PC-3 (cell line): ENCODE measurements at regions not wholly inside any gene's neighbourhood (a gene's known extent, or its start where the extent isn't known, plus 50 kb on each side); places are given as distances from the start of the nearest gene placed in this dataset.

Source experiments
- ATAC-seq: fragments of 200-7000 bp; cut with Tn5 transposase; 2 replicates; pipeline ENCODE4 v1.9.1; 2020; ENCODE audit warnings: mild to moderate bottlenecking, moderate library complexity
- BruUV-seq: library from RNA; stranded (reverse); fragments of 400-500 nt; replicated peaks from 2 replicates; lab custom pipeline; 2021; lab: Mats Ljungman, UMichigan
- CTCF ChIA-PET: fragments of 300-600 bp; sonication (Branson Sonifier 250); formaldehyde crosslinking; loops from one replicate; lab custom pipeline; 2022; ENCODE audit warnings: antibody characterized with exemption; lab: Charles Lee
- POLR2A ChIA-PET: fragments of 300-600 bp; sonication (Branson Sonifier 250); formaldehyde crosslinking; loops from one replicate; lab custom pipeline; 2022; ENCODE audit warnings: antibody characterized with exemption; ENCODE audit not compliant: unreplicated experiment; lab: Charles Lee
- DNase-seq: peaks from one replicate; pipeline ENCODE4 v3.0.0-alpha.2; 2015
- H2AFZ ChIP-seq: fragments of 300-600 bp; sonication (generic); 2 replicates; pipeline ENCODE4 v1.6.0; 2016; ENCODE audit warnings: antibody characterized with exemption, low read length
- H3F3A ChIP-seq: fragments of 300-600 bp; sonication (generic); one replicate; pipeline ENCODE4 v1.6.0; 2017; ENCODE audit warnings: antibody characterized with exemption, low read length, control low read depth, mild to moderate bottlenecking; ENCODE audit not compliant: unreplicated experiment
- H3K27ac ChIP-seq: fragments of 300-600 bp; sonication (generic); 2 replicates; pipeline ENCODE4 v1.5.1; 2016; ENCODE audit warnings: mild to moderate bottlenecking, low read length
- H3K27me3 ChIP-seq: fragments of 300-600 bp; sonication (generic); 2 replicates; pipeline ENCODE4 v1.6.1; 2016; ENCODE audit warnings: low read length, mixed read lengths
- H3K36me3 ChIP-seq: fragments of 300-600 bp; sonication (generic); 2 replicates; pipeline ENCODE4 v1.6.1; 2016; ENCODE audit warnings: low read depth, mixed run types, low read length, mixed read lengths
- H3K4me1 ChIP-seq: fragments of 300-600 bp; sonication (generic); 2 replicates; pipeline ENCODE4 v1.5.1; 2016; ENCODE audit warnings: low read length; ENCODE audit not compliant: insufficient read depth
- H3K4me2 ChIP-seq: fragments of 300-600 bp; sonication (generic); 2 replicates; pipeline ENCODE4 v1.6.0; 2016; ENCODE audit warnings: low read length
- H3K4me3 ChIP-seq: fragments of 300-600 bp; sonication (generic); 2 replicates; pipeline ENCODE4 v1.5.1; 2016; ENCODE audit warnings: mild to moderate bottlenecking, low read length, mixed read lengths
- H3K79me2 ChIP-seq: fragments of 300-600 bp; sonication (generic); 2 replicates; pipeline ENCODE4 v1.6.1; 2017; ENCODE audit warnings: low read length, mixed read lengths
- H3K9ac ChIP-seq: fragments of 300-600 bp; sonication (generic); 2 replicates; pipeline ENCODE4 v1.6.0; 2016; ENCODE audit warnings: mild to moderate bottlenecking, low read length
- H3K9me2 ChIP-seq: fragments of 300-600 bp; sonication (generic); replicated peaks from 2 replicates; pipeline ENCODE4 v1.6.1; 2016; ENCODE audit warnings: mixed run types, low read length, mixed read lengths
- H3K9me3 ChIP-seq: fragments of 300-600 bp; sonication (generic); 2 replicates; pipeline ENCODE4 v1.6.1; 2016; ENCODE audit warnings: low read length, mixed read lengths
- H4K20me1 ChIP-seq: fragments of 300-600 bp; sonication (generic); 2 replicates; pipeline ENCODE4 v1.6.1; 2016; ENCODE audit warnings: low read length, mixed read lengths
- CTCF ChIP-seq: fragments of 300-600 bp; sonication (generic); conservative IDR thresholded peaks from 2 replicates; pipeline ENCODE4 v1.5.1; 2017; ENCODE audit warnings: antibody characterized with exemption, low read depth, mild to moderate bottlenecking, low read length
- EZH2 ChIP-seq: fragments of 300-600 bp; sonication (generic); IDR thresholded peaks from one replicate; pipeline ENCODE4 v1.6.1; 2017; ENCODE audit warnings: antibody characterized with exemption, mild to moderate bottlenecking, low read length; ENCODE audit not compliant: unreplicated experiment
- EZH2phosphoT487 ChIP-seq: fragments of 300-600 bp; sonication (generic); IDR thresholded peaks from 2 replicates; pipeline ENCODE4 v1.6.1; 2018; ENCODE audit warnings: mild to moderate bottlenecking, antibody characterized with exemption, low read length, borderline replicate concordance
- intact Hi-C: fragments of 100-400 bp; cut with micrococcal nuclease; formaldehyde crosslinking; loops from 2 replicates; pipeline ENCODE4 v1.9.0; 2023

- BruUV-seq, result no TSS peak
- ATAC-seq, result no peak
Observed at GRCh38 chr10:21030091-21030490, 133.0 kb upstream of the NEBL start.

GRCh38 chr10:21022821-21023220, 125.7 kb upstream of the NEBL start:
- ATAC-seq, result no peak
- Histone ChIP-seq H3K9ac (no peak overlapping the region), H3F3A (no peaks in the 10 kb centered on the region), H3K79me2 (no peaks in the 10 kb centered on the region), H3K27me3 (no peaks in the 10 kb centered on the region), H3K4me1 (no peaks in the 10 kb centered on the region), H3K9me3 (no peaks in the 10 kb centered on the region), H3K9me2 (no peaks in the 10 kb centered on the region), H3K27ac (no peak overlapping the region), H3K4me2 (no peak overlapping the region), H2AFZ (no peak overlapping the region), H4K20me1 (no peaks in the 10 kb centered on the region), H3K4me3 (no peak overlapping the region), H3K36me3 (no peaks in the 10 kb centered on the region)
- ChIA-PET CTCF (no interaction called here), POLR2A (no interaction called here)
- intact Hi-C loops, result no loop called here
- no peak for TF ChIP-seq EZH2
- TF ChIP-seq CTCF, result no peak
- TF ChIP-seq EZH2phosphoT487, result no peak
- no TSS peak for BruUV-seq
- DNase-seq, result no peak

More at GRCh38 chr10:21030091-21030490, 133.0 kb upstream of the NEBL start:
- no peaks in the 10 kb centered on the region for H3K9me2 ChIP-seq
- no peak overlapping the region for H3K9ac ChIP-seq
- H3K4me2 ChIP-seq, result no peak overlapping the region; the same call in 1 of the 2 replicates
- H3K4me1 ChIP-seq, result peaks cover 6% of the 10 kb centered on the region; the same call in 1 of the 2 replicates
- ChIA-PET CTCF (no interaction called here), POLR2A (no interaction called here)
- no peaks in the 10 kb centered on the region for H3F3A ChIP-seq
- H4K20me1 ChIP-seq, result no peaks in the 10 kb centered on the region
- H3K27me3 ChIP-seq, result no peaks in the 10 kb centered on the region
- TF ChIP-seq EZH2phosphoT487 (no peak), EZH2 (no peak), CTCF (no peak)
- peak; percentile 52 for DNase-seq
- no peak overlapping the region for H3K4me3 ChIP-seq
- H3K79me2 ChIP-seq, result no peaks in the 10 kb centered on the region
- intact Hi-C loops, result no loop called here
- peak overlapping the region; percentile 45 for H3K27ac ChIP-seq
- H2AFZ ChIP-seq, result no peak overlapping the region; the same call in 1 of the 2 replicates
- H3K9me3 ChIP-seq, result no peaks in the 10 kb centered on the region
- no peaks in the 10 kb centered on the region for H3K36me3 ChIP-seq

- Histone ChIP-seq H3K4me2 (no peak overlapping the region), H3K27me3 (no peaks in the 10 kb centered on the region), H4K20me1 (no peaks in the 10 kb centered on the region), H3K36me3 (no peaks in the 10 kb centered on the region), H3K4me1 (no peaks in the 10 kb centered on the region), H3K9ac (no peak overlapping the region), H2AFZ (no peak overlapping the region), H3K4me3 (no peak overlapping the region), H3K27ac (no peak overlapping the region), H3K9me3 (no peaks in the 10 kb centered on the region), H3K79me2 (no peaks in the 10 kb centered on the region), H3K9me2 (no peaks in the 10 kb centered on the region), H3F3A (no peaks in the 10 kb centered on the region)
- BruUV-seq, result no TSS peak
- TF ChIP-seq EZH2phosphoT487 (no peak), CTCF (peak; percentile 40; the same call in 1 of the 2 replicates), EZH2 (no peak)
- peak; percentile 14 for DNase-seq
- ChIA-PET CTCF (no interaction called here), POLR2A (no interaction called here)
- no peak for ATAC-seq
- intact Hi-C loops, result no loop called here
Observed at GRCh38 chr10:21021843-21022594, 124.9 kb upstream of the NEBL start.
